GM23338 (cell line): ENCODE measurements at regions not wholly inside any gene's neighbourhood (a gene's known extent, or its start where the extent isn't known, plus 50 kb on each side); places are given as distances from the start of the nearest gene placed in this dataset.

ENCODE experiments used
- ATAC-seq: fragments of 200-7000 bp; cut with Tn5 transposase; 3 replicates; pipeline ENCODE4 v1.9.1; 2020
- DNase-seq: peaks from one replicate; pipeline ENCODE4 v3.0.0-alpha.2; 2015; ENCODE audit warnings: low spot score
- H2AFZ ChIP-seq: fragments of 200-600 bp; sonication (generic); 2 replicates; pipeline ENCODE4 v1.8.0; 2016; ENCODE audit warnings: antibody characterized with exemption, mild to moderate bottlenecking, moderate library complexity
- H3F3A ChIP-seq: fragments of 200-600 bp; sonication (generic); replicated peaks from 2 replicates; pipeline ENCODE4 v1.8.0; 2017; ENCODE audit warnings: antibody characterized with exemption, mixed run types, low read depth
- H3K27ac ChIP-seq: fragments of 200-600 bp; sonication (generic); 2 replicates; pipeline ENCODE4 v1.6.1; 2016; ENCODE audit warnings: low read depth
- H3K27me3 ChIP-seq: fragments of 200-600 bp; sonication (generic); 2 replicates; pipeline ENCODE4 v1.8.0; 2016; ENCODE audit warnings: mild to moderate bottlenecking, mixed run types, moderate library complexity; ENCODE audit not compliant: insufficient read depth
- H3K36me3 ChIP-seq: fragments of 200-600 bp; sonication (generic); 2 replicates; pipeline ENCODE4 v1.8.0; 2016; ENCODE audit warnings: mild to moderate bottlenecking; ENCODE audit not compliant: insufficient read depth
- H3K4me1 ChIP-seq: fragments of 200-600 bp; sonication (generic); 2 replicates; pipeline ENCODE4 v1.8.0; 2016; ENCODE audit warnings: mild to moderate bottlenecking, moderate library complexity; ENCODE audit not compliant: insufficient read depth
- H3K4me2 ChIP-seq: fragments of 200-600 bp; sonication (generic); 2 replicates; pipeline ENCODE4 v1.7.1; 2017; ENCODE audit warnings: mixed run types
- H3K4me3 ChIP-seq: fragments of 200-600 bp; sonication (generic); 2 replicates; pipeline ENCODE4 v1.6.1; 2016; ENCODE audit warnings: mixed run types
- H3K79me2 ChIP-seq: fragments of 200-600 bp; sonication (generic); replicated peaks from 2 replicates; pipeline ENCODE4 v1.8.0; 2017; ENCODE audit warnings: mild to moderate bottlenecking; ENCODE audit not compliant: insufficient read depth
- H3K9me2 ChIP-seq: fragments of 200-600 bp; sonication (generic); 2 replicates; pipeline ENCODE4 v1.8.0; 2017; ENCODE audit not compliant: insufficient read depth
- H4K20me1 ChIP-seq: fragments of 200-600 bp; sonication (generic); replicated peaks from 2 replicates; pipeline ENCODE4 v1.8.0; 2017; ENCODE audit warnings: mild to moderate bottlenecking; ENCODE audit not compliant: insufficient read depth
- H3K27ac Mint-ChIP-seq: 2 replicates; pipeline ENCODE4 v1.8.0; 2020; ENCODE audit warnings: inconsistent platforms, mild to moderate bottlenecking, moderate library complexity, mixed read lengths
- H3K27me3 Mint-ChIP-seq: 3 replicates; pipeline ENCODE4 v1.8.0; 2022; ENCODE audit warnings: low read depth, mild to moderate bottlenecking, moderate library complexity, mixed read lengths, inconsistent platforms; ENCODE audit not compliant: insufficient read depth, poor library complexity
- H3K36me3 Mint-ChIP-seq: 3 replicates; pipeline ENCODE4 v1.8.0; 2021; ENCODE audit warnings: low read depth, mild to moderate bottlenecking, inconsistent platforms, moderate library complexity, mixed read lengths
- H3K4me1 Mint-ChIP-seq: 3 replicates; pipeline ENCODE4 v1.8.0; 2020; ENCODE audit warnings: mild to moderate bottlenecking, inconsistent platforms, mixed read lengths
- H3K4me3 Mint-ChIP-seq: 3 replicates; pipeline ENCODE4 v1.8.0; 2021; ENCODE audit warnings: moderate library complexity, mild to moderate bottlenecking, inconsistent platforms, mixed read lengths
- H3K9me3 Mint-ChIP-seq: 3 replicates; pipeline ENCODE4 v1.8.0; 2020; ENCODE audit warnings: moderate library complexity, mild to moderate bottlenecking, inconsistent platforms, mixed read lengths
- EZH2phosphoT487 ChIP-seq: fragments of 200-600 bp; sonication (generic); IDR thresholded peaks from one replicate; pipeline ENCODE4 v1.8.1; 2018; ENCODE audit warnings: antibody characterized with exemption; ENCODE audit not compliant: unreplicated experiment
- JUNB ChIP-seq: IDR thresholded peaks from one replicate; pipeline ENCODE4 v1.6.1; 2016; ENCODE audit warnings: antibody characterized with exemption; ENCODE audit not compliant: unreplicated experiment
- NANOG ChIP-seq: IDR thresholded peaks from 2 replicates; pipeline ENCODE4 v1.6.1; 2016; ENCODE audit warnings: antibody characterized with exemption, borderline replicate concordance
- POLR2AphosphoS5 ChIP-seq: IDR thresholded peaks from 2 replicates; pipeline ENCODE4 v1.6.1; 2016; ENCODE audit warnings: antibody characterized with exemption, low read depth
- STAT1 ChIP-seq: IDR thresholded peaks from one replicate; pipeline ENCODE4 v1.6.1; 2016; ENCODE audit warnings: antibody characterized with exemption; ENCODE audit not compliant: unreplicated experiment
- ZNF114 ChIP-seq: fragments of 250-450 bp; sonication (Bioruptor Pico); IDR thresholded peaks from 2 replicates; pipeline ENCODE4 v1.5.0; 2020; ENCODE audit warnings: mild to moderate bottlenecking, moderate library complexity
- TF ChIP-seq, protein P1 (sequence below): IDR thresholded peaks from 2 replicates; pipeline ENCODE4 v1.6.1; 2016; ENCODE audit warnings: antibody characterized with exemption
- TF ChIP-seq, protein P2 (sequence below), 2 experiments: fragments of 200-600 bp in 1 of 2; sonication (generic) in 1 of 2; conservative IDR thresholded peaks; 2 replicates each; pipeline versions ENCODE4 v1.5.1 to v1.6.1; 2016 to 2017; ENCODE audit warnings: antibody characterized with exemption in 2 of 2, low read depth in 2 of 2, mild to moderate bottlenecking in 2 of 2, moderate library complexity in 1 of 2
- TF ChIP-seq, protein P3 (sequence below): IDR thresholded peaks from one replicate; pipeline ENCODE4 v1.6.1; 2018; ENCODE audit warnings: antibody characterized with exemption; ENCODE audit not compliant: unreplicated experiment
- TF ChIP-seq, protein P4 (sequence below): fragments of 250-450 bp; sonication (Bioruptor Pico); IDR thresholded peaks from 2 replicates; pipeline ENCODE4 v1.5.0; 2020; ENCODE audit warnings: mild to moderate bottlenecking, moderate library complexity

DNA sequence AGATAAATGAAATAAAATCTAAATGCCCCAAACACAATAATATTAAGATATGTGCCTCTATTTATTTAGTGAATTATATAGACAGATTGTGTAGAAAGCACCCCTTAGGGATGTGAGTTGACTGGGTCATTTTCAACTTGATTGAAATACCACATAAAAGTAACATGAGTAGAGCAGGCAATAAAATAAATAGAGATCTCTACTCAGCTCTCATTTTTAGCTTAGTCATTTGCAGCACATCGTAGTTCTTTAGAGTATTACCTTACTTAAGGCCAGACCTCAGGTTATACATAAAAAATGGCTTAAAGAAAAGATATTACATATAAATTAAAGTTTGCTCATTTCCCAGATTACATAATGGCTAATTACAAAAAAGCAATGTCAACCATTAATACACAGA is 1525.6 kb upstream of the PRR20A start:
- Mint-ChIP-seq H3K36me3 (no peaks in the 10 kb centered on the region; the same call in 2 of the 3 replicates), H3K4me1 (peaks cover 4% of the 10 kb centered on the region; the same call in 1 of the 3 replicates), H3K27ac (no peak overlapping the region), H3K4me3 (no peak overlapping the region), H3K9me3 (no peaks in the 10 kb centered on the region), H3K27me3 (no peaks in the 10 kb centered on the region)
- DNase-seq (no peak), ATAC-seq (no peak)
- Histone ChIP-seq H3K36me3 (no peaks in the 10 kb centered on the region), H4K20me1 (no peaks in the 10 kb centered on the region), H3K4me2 (no peak overlapping the region), H3K27me3 (no peaks in the 10 kb centered on the region), H3K4me3 (no peak overlapping the region), H3K27ac (no peak overlapping the region), H3F3A (no peaks in the 10 kb centered on the region), H3K9me2 (no peaks in the 10 kb centered on the region), H3K4me1 (peaks cover 8% of the 10 kb centered on the region; the same call in 1 of the 2 replicates), H3K79me2 (no peaks in the 10 kb centered on the region), H2AFZ (no peak overlapping the region)
- TF ChIP-seq NANOG (no peak), ZNF114 (CRISPR knock-in tag) (no peak), EZH2phosphoT487 (no peak), JUNB (no peak)
- TF ChIP-seq, protein P1, sequence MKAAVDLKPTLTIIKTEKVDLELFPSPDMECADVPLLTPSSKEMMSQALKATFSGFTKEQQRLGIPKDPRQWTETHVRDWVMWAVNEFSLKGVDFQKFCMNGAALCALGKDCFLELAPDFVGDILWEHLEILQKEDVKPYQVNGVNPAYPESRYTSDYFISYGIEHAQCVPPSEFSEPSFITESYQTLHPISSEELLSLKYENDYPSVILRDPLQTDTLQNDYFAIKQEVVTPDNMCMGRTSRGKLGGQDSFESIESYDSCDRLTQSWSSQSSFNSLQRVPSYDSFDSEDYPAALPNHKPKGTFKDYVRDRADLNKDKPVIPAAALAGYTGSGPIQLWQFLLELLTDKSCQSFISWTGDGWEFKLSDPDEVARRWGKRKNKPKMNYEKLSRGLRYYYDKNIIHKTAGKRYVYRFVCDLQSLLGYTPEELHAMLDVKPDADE = no peak

DNA sequence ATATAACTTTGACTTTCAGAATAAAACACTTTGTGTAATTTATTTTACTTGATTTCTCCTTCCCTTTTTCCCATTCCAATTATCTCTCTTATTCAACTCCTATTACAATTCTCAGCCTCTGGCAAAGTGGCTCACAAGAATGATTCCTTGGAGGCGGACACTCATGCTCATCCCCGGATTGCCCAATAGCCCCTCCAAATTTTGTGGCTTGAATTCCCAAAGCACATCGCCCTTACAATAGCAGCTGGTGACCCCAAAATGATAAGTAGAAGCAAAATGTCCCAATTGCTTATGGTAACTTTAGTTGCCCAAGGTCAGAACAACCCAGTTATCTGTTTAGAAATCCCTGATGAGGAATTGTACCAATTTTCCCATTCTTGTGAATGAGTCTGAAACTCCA is 1523.5 kb upstream of the PRR20A start:
- ATAC-seq (no peak), DNase-seq (no peak)
- Histone ChIP-seq H2AFZ (no peak overlapping the region), H3K36me3 (no peaks in the 10 kb centered on the region), H3K79me2 (no peaks in the 10 kb centered on the region), H3K27me3 (no peaks in the 10 kb centered on the region), H4K20me1 (no peaks in the 10 kb centered on the region), H3K4me1 (peaks cover 8% of the 10 kb centered on the region; the same call in 1 of the 2 replicates), H3K27ac (no peak overlapping the region), H3K4me3 (no peak overlapping the region), H3F3A (no peaks in the 10 kb centered on the region), H3K4me2 (no peak overlapping the region), H3K9me2 (no peaks in the 10 kb centered on the region)
- Mint-ChIP-seq H3K4me3 (no peak overlapping the region), H3K27ac (no peak overlapping the region), H3K27me3 (no peaks in the 10 kb centered on the region), H3K9me3 (no peaks in the 10 kb centered on the region; the same call in 2 of the 3 replicates), H3K36me3 (no peaks in the 10 kb centered on the region; the same call in 2 of the 3 replicates), H3K4me1 (peaks cover 4% of the 10 kb centered on the region; the same call in 1 of the 3 replicates)
- TF ChIP-seq POLR2AphosphoS5 (no peak), ZNF114 (CRISPR knock-in tag) (no peak), STAT1 (no peak)
- TF ChIP-seq, protein P2, sequence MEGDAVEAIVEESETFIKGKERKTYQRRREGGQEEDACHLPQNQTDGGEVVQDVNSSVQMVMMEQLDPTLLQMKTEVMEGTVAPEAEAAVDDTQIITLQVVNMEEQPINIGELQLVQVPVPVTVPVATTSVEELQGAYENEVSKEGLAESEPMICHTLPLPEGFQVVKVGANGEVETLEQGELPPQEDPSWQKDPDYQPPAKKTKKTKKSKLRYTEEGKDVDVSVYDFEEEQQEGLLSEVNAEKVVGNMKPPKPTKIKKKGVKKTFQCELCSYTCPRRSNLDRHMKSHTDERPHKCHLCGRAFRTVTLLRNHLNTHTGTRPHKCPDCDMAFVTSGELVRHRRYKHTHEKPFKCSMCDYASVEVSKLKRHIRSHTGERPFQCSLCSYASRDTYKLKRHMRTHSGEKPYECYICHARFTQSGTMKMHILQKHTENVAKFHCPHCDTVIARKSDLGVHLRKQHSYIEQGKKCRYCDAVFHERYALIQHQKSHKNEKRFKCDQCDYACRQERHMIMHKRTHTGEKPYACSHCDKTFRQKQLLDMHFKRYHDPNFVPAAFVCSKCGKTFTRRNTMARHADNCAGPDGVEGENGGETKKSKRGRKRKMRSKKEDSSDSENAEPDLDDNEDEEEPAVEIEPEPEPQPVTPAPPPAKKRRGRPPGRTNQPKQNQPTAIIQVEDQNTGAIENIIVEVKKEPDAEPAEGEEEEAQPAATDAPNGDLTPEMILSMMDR (conservative IDR thresholded peaks at IDR 0.05; ENCODE audit: low read depth in 2 of 2) = no peak
- TF ChIP-seq, protein P3, sequence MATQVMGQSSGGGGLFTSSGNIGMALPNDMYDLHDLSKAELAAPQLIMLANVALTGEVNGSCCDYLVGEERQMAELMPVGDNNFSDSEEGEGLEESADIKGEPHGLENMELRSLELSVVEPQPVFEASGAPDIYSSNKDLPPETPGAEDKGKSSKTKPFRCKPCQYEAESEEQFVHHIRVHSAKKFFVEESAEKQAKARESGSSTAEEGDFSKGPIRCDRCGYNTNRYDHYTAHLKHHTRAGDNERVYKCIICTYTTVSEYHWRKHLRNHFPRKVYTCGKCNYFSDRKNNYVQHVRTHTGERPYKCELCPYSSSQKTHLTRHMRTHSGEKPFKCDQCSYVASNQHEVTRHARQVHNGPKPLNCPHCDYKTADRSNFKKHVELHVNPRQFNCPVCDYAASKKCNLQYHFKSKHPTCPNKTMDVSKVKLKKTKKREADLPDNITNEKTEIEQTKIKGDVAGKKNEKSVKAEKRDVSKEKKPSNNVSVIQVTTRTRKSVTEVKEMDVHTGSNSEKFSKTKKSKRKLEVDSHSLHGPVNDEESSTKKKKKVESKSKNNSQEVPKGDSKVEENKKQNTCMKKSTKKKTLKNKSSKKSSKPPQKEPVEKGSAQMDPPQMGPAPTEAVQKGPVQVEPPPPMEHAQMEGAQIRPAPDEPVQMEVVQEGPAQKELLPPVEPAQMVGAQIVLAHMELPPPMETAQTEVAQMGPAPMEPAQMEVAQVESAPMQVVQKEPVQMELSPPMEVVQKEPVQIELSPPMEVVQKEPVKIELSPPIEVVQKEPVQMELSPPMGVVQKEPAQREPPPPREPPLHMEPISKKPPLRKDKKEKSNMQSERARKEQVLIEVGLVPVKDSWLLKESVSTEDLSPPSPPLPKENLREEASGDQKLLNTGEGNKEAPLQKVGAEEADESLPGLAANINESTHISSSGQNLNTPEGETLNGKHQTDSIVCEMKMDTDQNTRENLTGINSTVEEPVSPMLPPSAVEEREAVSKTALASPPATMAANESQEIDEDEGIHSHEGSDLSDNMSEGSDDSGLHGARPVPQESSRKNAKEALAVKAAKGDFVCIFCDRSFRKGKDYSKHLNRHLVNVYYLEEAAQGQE = no peak
- TF ChIP-seq, protein P4, sequence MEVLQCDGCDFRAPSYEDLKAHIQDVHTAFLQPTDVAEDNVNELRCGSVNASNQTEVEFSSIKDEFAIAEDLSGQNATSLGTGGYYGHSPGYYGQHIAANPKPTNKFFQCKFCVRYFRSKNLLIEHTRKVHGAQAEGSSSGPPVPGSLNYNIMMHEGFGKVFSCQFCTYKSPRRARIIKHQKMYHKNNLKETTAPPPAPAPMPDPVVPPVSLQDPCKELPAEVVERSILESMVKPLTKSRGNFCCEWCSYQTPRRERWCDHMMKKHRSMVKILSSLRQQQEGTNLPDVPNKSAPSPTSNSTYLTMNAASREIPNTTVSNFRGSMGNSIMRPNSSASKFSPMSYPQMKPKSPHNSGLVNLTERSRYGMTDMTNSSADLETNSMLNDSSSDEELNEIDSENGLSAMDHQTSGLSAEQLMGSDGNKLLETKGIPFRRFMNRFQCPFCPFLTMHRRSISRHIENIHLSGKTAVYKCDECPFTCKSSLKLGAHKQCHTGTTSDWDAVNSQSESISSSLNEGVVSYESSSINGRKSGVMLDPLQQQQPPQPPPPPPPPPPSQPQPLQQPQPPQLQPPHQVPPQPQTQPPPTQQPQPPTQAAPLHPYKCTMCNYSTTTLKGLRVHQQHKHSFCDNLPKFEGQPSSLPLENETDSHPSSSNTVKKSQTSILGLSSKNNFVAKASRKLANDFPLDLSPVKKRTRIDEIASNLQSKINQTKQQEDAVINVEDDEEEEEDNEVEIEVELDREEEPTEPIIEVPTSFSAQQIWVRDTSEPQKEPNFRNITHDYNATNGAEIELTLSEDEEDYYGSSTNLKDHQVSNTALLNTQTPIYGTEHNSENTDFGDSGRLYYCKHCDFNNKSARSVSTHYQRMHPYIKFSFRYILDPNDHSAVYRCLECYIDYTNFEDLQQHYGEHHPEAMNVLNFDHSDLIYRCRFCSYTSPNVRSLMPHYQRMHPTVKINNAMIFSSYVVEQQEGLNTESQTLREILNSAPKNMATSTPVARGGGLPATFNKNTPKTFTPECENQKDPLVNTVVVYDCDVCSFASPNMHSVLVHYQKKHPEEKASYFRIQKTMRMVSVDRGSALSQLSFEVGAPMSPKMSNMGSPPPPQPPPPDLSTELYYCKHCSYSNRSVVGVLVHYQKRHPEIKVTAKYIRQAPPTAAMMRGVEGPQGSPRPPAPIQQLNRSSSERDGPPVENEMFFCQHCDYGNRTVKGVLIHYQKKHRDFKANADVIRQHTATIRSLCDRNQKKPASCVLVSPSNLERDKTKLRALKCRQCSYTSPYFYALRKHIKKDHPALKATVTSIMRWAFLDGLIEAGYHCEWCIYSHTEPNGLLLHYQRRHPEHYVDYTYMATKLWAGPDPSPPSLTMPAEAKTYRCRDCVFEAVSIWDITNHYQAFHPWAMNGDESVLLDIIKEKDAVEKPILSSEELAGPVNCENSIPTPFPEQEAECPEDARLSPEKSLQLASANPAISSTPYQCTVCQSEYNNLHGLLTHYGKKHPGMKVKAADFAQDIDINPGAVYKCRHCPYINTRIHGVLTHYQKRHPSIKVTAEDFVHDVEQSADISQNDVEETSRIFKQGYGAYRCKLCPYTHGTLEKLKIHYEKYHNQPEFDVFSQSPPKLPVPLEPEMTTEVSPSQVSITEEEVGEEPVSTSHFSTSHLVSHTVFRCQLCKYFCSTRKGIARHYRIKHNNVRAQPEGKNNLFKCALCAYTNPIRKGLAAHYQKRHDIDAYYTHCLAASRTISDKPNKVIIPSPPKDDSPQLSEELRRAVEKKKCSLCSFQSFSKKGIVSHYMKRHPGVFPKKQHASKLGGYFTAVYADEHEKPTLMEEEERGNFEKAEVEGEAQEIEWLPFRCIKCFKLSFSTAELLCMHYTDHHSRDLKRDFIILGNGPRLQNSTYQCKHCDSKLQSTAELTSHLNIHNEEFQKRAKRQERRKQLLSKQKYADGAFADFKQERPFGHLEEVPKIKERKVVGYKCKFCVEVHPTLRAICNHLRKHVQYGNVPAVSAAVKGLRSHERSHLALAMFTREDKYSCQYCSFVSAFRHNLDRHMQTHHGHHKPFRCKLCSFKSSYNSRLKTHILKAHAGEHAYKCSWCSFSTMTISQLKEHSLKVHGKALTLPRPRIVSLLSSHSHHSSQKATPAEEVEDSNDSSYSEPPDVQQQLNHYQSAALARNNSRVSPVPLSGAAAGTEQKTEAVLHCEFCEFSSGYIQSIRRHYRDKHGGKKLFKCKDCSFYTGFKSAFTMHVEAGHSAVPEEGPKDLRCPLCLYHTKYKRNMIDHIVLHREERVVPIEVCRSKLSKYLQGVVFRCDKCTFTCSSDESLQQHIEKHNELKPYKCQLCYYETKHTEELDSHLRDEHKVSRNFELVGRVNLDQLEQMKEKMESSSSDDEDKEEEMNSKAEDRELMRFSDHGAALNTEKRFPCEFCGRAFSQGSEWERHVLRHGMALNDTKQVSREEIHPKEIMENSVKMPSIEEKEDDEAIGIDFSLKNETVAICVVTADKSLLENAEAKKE (CRISPR knock-in tag) = no peak
